Uterus (tissue), 2 donors: ENCODE measurements at regions not wholly inside any gene's neighbourhood (a gene's known extent, or its start where the extent isn't known, plus 50 kb on each side); places are given as distances from the start of the nearest gene placed in this dataset.

Experiments used
- POLR2A ChIP-seq, 2 donors: fragments of 450-650 bp; IDR thresholded peaks; one replicate each; pipeline ENCODE4 v1.6.1; 2016; ENCODE audit warnings: antibody characterized with exemption in 2 of 2, mild to moderate bottlenecking in 1 of 2, moderate library complexity in 1 of 2
- TF ChIP-seq, protein P1 (sequence below), 4 experiments: fragments of 200-600 bp in 2 of 4; fragments of 450-650 bp in 2 of 4; sonication (generic) in 2 of 4; IDR thresholded peaks; one replicate each; pipeline ENCODE4 v1.5.1; 2016 to 2019; ENCODE audit warnings: antibody characterized with exemption in 4 of 4, mild to moderate bottlenecking in 2 of 4, moderate library complexity in 1 of 4

DNA sequence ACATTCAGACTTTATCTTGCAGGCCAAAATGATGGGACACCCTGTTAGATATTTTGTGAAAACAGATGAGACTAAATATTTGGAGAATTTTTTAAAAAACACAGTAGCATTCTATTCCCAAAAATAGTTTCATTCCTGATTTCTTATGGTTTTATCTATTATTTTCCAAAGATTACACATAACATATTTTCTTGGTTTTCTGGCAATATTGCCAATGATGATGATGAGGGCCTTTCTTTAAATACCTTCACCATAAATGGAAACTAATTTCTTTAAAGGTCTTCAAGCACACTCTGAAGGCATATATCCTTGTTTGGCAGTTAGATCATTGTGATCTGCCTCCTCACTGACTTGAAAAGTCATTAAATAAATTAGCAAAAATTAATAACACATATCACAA lies 522.3 kb upstream of the LUZP2 start:
- TF ChIP-seq, protein P1, sequence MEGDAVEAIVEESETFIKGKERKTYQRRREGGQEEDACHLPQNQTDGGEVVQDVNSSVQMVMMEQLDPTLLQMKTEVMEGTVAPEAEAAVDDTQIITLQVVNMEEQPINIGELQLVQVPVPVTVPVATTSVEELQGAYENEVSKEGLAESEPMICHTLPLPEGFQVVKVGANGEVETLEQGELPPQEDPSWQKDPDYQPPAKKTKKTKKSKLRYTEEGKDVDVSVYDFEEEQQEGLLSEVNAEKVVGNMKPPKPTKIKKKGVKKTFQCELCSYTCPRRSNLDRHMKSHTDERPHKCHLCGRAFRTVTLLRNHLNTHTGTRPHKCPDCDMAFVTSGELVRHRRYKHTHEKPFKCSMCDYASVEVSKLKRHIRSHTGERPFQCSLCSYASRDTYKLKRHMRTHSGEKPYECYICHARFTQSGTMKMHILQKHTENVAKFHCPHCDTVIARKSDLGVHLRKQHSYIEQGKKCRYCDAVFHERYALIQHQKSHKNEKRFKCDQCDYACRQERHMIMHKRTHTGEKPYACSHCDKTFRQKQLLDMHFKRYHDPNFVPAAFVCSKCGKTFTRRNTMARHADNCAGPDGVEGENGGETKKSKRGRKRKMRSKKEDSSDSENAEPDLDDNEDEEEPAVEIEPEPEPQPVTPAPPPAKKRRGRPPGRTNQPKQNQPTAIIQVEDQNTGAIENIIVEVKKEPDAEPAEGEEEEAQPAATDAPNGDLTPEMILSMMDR (IDR thresholded peaks at IDR 0.05), result no peak
- TF ChIP-seq POLR2A (IDR thresholded peaks at IDR 0.05), result no peak
